ENCODE measurements at regions not wholly inside any gene's neighbourhood (a gene's known extent, or its start where the extent isn't known, plus 50 kb on each side); places are given as distances from the start of the nearest gene placed in this dataset.
"Not testable (repeated sequence)": the region's sequence is repeated elsewhere in the genome, so short reads cannot be mapped to it uniquely, and the experiment has no call there.

DNA sequence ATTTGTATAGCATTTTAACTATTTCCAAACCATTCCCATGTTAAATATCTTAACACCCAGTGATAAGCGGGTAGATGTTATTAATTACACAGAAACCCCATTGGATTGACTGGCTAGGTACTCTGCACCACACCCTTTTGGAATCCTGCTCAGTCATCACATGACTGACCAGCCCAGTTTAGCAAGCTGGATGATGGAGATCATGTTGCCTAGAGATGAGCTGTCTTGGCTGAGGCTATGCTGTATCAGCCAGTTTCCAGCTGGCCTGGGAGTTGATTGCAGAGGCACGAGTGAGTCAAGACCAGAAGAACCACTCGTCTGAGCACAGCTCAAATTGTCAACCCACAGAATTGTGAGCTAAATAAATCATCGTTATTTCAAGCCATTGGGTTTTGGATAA, 124.6 kb downstream of the ZNF621 start:
- no peak for DNase-seq

- DNase-seq: no peak
Observed at GRCh38 chr3:40652072-40652471, 127.3 kb downstream of the ZNF621 start.

GRCh38 chr3:40653001-40653400, 128.2 kb downstream of the ZNF621 start:
- no peak for DNase-seq

DNA sequence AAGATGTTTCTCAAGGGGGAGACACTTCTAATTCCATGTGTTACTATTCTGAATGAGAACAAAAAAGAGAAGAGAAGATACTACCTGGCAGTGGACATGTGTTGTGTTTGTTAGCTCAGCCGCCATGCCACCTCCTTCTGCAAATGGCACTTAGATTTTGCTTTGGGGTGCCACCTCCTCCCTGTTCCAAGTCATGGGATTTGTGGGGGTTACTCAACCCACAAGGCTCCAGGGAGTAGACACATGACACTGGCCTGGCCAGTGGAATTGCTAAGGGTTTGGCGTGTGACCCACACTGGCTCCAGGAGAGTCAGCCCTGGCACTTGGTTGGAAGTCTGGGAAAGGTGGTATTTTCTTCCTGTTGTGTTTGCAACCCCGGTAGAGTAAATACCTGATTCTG, 129.1 kb downstream of the ZNF621 start:
- no peak for DNase-seq

- DNase-seq: no peak
Observed at GRCh38 chr3:40655551-40655950, 130.8 kb downstream of the ZNF621 start.

DNA sequence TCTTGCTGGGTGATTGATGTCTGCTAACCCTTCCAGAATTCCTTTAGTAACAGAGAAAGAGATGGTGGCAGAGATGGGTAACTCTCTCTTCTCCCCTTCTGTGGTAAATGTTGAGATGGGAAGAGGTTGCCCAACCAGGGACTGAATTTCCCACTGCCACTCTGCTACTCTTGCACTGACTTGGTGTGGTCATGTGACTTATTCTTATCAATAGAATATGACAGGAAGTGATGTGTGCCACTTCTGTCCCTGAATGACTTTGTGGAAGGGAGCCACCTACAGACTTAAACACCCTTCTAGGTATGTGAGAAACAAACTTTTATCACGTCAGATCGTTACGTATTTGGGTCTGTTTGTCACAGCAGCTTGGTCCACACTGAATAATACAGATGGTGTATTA, 132.9 kb downstream of the ZNF621 start:
- no peak for DNase-seq

DNA sequence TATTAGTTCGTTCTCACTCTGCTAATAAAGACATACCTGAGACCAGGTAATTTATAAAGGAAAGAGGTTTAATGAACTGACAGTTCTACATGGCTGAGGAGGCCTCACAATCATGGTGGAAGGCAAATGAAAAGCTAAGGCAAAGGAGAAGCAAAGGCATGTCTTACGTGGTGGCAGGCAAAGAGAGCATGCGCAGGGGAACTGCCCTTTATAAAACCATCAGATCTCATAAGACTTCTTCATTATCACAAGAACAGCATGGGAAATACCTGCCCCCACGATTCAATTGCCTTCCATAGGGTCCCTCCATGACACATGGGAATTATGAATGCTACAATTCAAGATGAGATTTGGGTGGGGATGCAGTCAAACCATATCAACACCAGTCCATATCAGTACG, 133.5 kb downstream of the ZNF621 start:
- DNase-seq: no peak

DNA sequence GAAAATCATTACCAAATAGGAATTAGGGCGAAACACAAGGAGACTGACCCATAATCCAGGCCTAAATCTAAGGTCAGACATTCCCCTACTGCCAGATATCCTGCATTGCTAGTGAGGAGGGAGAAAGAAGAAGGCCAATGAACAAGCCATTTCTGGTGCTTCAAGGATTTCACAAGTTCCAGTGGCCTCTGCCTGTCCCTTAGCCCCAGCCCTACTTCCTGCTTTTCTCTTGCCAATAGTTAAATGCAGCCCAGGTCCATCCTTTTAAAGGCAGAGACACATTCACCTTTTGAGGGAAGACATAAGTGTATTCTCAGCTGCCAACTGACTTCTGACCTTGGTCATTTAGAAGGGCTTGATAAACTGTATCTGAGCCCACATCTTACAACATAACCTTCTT, 135.8 kb downstream of the ZNF621 start:
- DNase-seq: no peak

GRCh38 chr3:40661284-40661683, 136.5 kb downstream of the ZNF621 start:
- no peak for DNase-seq

GRCh38 chr3:40663280-40663679, 138.5 kb downstream of the ZNF621 start:
- DNase-seq: no peak

GRCh38 chr3:40669176-40669575, 144.4 kb downstream of the ZNF621 start:
- DNase-seq: no peak

- no peak for DNase-seq
Observed at GRCh38 chr3:40672861-40673260, 148.1 kb downstream of the ZNF621 start.

- no peak for DNase-seq
Observed at GRCh38 chr3:40677321-40677720, 152.6 kb downstream of the ZNF621 start.

GRCh38 chr3:40677749-40678148, 153.0 kb downstream of the ZNF621 start:
- DNase-seq: no peak

GRCh38 chr3:40679290-40679689, 154.5 kb downstream of the ZNF621 start:
- no peak for DNase-seq

DNA sequence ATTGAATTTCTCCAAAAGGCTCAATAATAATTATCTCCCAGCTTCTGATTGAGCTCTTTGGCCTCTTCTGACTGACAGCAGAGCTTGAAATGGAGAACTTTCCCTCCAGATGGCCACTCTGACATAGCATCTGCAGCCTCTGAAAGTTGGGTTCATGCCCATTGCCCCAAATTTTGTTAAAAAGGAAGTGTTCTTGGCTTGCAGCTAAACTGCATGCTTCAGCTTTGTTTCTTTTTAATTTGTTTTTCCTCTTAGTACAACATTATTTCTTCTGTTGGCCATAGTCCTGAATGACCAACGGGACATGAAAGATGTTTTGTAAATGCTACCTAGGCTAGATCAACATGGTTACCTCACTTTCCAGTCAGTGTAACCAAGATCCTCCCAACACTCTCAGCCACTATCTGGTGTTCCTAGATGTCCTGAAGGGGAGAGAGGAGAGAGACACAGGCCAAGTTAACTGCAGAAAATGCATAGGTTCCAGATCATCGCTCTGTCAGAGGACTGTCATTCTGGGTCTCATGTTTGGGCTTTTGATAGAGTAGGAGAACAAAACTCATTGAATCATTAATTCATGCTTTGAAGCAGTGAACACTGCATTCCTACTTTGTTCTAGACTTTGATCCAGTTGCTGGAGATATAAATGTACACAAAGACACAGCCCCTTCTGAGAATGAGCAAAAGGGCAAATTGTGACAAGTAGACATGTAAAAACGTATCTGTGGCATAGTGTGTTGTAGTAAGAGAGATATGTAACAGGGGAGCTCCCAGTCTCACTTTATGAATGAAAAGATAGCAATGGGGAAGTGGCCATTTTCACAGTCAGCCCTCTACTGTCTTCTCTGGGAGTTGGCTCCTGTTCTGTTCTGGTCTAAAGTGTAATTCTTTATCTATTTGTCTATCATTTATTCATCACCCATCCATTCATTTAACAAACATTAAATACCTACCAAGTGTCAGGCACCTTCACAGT, 156.2 kb downstream of the ZNF621 start:
- no peak for DNase-seq

- DNase-seq: no peak
Observed at GRCh38 chr3:40681658-40682055, 156.9 kb downstream of the ZNF621 start.

DNA sequence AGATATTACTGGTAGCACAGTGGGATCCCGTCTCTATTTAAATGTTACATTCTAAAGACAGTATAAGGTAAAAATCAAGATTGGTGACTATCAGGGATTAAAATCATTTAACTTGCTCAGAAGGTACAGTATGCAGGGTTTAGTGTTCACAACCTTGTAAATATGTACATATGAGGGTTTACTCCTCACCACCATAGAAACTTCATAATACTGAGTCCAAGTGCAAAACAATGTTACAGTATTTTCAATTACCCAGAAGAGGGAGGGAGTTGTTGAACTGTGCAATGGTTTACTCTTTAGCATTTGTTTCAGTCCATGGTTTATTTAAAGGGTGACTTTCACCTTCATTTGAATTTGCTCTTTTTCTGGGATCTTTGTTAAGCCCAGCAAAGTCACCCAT, 165.1 kb downstream of the ZNF621 start:
- no peak for DNase-seq

GRCh38 chr3:40690749-40691451, 166.1 kb downstream of the ZNF621 start:
- no peak for DNase-seq

DNA sequence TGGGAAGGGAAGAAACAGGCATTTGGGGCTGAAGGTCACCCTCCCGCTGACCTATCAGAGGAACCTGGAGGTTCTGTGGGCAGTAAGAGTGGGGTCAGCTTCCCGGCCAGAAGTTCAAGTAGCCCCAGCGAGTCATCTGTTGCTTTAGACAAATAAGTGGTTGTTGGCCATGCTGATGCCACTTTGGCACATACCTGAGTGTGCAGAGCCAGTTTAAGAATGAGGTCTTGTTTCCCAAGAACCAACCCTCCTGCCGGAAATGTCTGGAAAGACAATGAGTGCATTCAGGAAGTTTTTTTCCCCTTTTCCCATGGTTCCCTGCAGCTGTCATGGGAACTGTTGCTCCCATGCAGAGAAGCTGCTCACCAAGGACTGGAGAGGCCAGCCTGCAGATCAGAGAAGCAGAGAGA, 166.7 kb downstream of the ZNF621 start:
- no peak for DNase-seq

DNA sequence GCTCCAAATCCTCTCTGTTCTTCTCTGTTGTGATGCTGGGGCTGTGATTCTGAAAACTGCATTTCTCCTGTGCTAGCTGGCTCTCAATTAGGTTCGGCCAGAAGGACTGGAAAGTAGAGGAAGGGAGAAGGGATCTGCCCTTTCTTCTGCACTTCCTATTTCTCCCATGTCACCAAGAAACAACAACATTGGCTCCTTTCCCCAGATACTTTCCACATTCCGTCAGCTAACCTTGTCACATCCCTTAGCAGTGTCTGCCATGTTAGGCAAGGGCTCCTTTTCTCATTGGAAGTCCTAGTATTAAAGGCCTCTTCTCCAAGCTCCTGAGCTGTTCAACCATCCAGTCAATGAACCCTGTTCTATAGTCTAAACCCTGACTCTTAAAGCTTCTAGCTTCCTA, 171.1 kb downstream of the ZNF621 start:
- no peak for DNase-seq

DNA sequence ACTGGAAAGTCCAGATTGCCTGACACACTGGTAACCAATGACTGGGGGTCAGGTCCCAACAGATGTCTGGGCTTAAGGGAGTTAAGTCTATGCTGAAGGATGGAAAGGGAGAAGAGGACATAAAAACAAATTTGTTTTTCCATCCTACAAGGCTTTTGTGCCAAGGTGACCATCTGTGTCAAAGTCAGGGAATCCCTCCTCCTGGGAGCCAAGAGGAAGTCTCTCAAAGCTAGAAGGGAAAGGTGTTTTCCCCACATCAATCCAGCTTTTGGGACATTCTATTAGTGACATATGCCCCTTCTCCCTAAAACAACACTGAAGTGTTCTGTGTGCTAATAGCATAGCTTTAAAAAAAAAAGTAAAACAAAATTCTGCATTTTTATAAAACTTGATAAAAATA, 173.9 kb downstream of the ZNF621 start:
- not testable (repeated sequence) for DNase-seq

DNA sequence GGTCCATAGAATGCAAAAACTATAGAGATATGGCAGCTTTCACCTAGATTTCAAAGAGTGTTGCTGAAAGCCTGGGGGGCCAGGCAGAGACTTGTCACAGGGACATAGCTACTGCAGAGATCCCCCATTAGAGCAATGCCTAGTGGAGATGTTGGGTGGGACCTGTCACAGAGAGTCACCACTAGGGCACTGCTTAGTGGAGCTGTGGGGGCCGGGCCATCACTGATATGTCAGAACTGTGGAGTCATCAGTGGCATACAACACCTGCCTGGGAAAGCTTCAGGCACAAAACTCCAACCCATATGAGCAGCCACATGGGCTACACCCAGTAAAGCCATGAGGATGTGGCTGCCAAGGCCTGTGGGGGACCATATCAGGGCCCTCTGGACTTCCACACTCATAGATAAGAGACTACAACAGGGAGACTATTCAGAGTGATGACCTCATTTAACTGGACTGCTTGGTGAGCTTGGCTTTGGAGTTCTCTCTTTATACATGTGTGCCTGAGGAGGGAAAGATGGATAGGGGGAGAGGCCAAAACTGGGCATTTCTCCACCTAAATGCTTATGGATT, 176.3 kb downstream of the ZNF621 start:
- no peak for DNase-seq

DNA sequence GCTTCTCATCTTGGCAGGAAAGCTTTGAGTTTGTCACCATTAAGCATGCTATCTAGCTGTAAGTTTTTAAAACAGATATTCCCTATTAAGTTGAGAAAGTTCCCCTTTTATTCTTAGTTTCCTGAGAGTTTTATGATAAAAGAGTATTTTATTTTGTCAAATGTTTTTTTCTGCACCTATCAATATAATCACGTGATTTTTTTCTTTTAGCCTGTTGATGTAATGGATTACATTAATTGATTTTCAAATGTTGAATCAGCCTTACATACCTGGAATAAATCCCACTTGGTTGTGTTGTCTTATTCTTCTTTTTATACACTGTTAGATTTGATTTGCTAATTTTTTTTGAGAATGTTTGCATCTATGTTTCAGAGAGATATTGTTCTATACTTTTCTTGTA, 179.5 kb downstream of the ZNF621 start:
- DNase-seq: no peak

All from stimulated activated CD4-positive, alpha-beta T cell treated with anti-CD3 and anti-CD28 coated beads, Interleukin-4, amount 100 ng/mL, for 4 hours (primary cell).